ENCODE measurements at regions not wholly inside any gene's neighbourhood (a gene's known extent, or its start where the extent isn't known, plus 50 kb on each side); places are given as distances from the start of the nearest gene placed in this dataset.

GRCh38 chr2:207284556-207285472, 119.1 kb upstream of the KLF7 start:
- TF ChIP-seq, protein P1, sequence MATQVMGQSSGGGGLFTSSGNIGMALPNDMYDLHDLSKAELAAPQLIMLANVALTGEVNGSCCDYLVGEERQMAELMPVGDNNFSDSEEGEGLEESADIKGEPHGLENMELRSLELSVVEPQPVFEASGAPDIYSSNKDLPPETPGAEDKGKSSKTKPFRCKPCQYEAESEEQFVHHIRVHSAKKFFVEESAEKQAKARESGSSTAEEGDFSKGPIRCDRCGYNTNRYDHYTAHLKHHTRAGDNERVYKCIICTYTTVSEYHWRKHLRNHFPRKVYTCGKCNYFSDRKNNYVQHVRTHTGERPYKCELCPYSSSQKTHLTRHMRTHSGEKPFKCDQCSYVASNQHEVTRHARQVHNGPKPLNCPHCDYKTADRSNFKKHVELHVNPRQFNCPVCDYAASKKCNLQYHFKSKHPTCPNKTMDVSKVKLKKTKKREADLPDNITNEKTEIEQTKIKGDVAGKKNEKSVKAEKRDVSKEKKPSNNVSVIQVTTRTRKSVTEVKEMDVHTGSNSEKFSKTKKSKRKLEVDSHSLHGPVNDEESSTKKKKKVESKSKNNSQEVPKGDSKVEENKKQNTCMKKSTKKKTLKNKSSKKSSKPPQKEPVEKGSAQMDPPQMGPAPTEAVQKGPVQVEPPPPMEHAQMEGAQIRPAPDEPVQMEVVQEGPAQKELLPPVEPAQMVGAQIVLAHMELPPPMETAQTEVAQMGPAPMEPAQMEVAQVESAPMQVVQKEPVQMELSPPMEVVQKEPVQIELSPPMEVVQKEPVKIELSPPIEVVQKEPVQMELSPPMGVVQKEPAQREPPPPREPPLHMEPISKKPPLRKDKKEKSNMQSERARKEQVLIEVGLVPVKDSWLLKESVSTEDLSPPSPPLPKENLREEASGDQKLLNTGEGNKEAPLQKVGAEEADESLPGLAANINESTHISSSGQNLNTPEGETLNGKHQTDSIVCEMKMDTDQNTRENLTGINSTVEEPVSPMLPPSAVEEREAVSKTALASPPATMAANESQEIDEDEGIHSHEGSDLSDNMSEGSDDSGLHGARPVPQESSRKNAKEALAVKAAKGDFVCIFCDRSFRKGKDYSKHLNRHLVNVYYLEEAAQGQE (IDR thresholded peaks at IDR 0.05; ENCODE audit: insufficient read depth in 1 of 2, low read depth in 2 of 2, low read length in 2 of 2) = no peak
- no peak for TF ChIP-seq POLR2AphosphoS5 (IDR thresholded peaks at IDR 0.05; ENCODE audit: low read depth, low read length)
- TF ChIP-seq FOXP2 (optimal IDR thresholded peaks at IDR 0.05; ENCODE audit: borderline replicate concordance, extremely low read depth, extremely low read length, insufficient read depth) = no peak
- TF ChIP-seq TAF1 (IDR thresholded peaks at IDR 0.05; ENCODE audit: borderline replicate concordance, insufficient read depth, low read length) = no peak
- TF ChIP-seq SIN3A (IDR thresholded peaks at IDR 0.05; ENCODE audit: borderline replicate concordance, insufficient read depth, low read length) = no peak

DNA sequence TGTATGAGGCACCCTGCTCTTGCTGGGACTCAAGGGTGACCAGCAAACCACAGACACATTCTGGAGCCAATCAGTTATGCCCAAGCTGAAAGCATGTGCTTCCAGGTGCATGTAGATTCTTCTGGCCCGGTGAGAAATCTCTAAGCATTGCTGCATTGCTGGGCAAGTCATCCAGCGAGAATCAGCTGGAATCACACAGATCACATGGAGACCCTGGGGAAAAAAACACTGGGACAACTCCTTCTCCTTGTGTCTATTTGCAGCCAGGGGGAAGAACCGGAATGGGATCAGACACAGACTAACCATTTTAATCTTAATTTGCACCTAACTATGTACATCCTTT, 119.7 kb upstream of the KLF7 start:
- TF ChIP-seq, protein P1 (IDR thresholded peaks at IDR 0.05; ENCODE audit: insufficient read depth in 1 of 2, low read depth in 2 of 2, low read length in 2 of 2) = no peak
- 0 out of 2 replicates have a peak, but pooled peaks have one; percentile 41 for TF ChIP-seq SIN3A (IDR thresholded peaks at IDR 0.05; ENCODE audit: borderline replicate concordance, insufficient read depth, low read length)

DNA sequence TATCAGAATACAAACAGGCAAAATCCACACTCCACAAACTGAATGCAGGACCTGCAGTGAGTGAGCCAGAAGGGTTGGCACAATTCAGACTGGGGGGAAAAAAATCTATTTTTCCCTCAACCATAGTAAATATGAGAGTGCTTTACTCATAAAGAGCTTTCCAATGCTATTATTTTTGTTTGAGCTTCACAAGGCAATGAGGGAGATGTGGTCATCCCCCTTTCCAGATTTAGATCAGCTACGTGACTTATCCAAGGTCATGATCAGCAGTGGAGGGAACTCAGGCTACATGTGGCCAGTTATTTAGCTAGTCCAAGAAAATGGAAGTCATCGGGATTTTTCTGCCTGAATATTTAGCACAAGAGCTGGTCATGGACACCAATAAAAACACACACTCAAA, 120.4 kb upstream of the KLF7 start:
- TF ChIP-seq, protein P1 (IDR thresholded peaks at IDR 0.05; ENCODE audit: insufficient read depth in 1 of 2, low read depth in 2 of 2, low read length in 2 of 2) = no peak
- no peak for TF ChIP-seq POLR2AphosphoS5 (IDR thresholded peaks at IDR 0.05; ENCODE audit: low read depth, low read length)
- no peak for TF ChIP-seq SIN3A (IDR thresholded peaks at IDR 0.05; ENCODE audit: borderline replicate concordance, insufficient read depth, low read length)
- no peak for TF ChIP-seq TAF1 (IDR thresholded peaks at IDR 0.05; ENCODE audit: borderline replicate concordance, insufficient read depth, low read length)

DNA sequence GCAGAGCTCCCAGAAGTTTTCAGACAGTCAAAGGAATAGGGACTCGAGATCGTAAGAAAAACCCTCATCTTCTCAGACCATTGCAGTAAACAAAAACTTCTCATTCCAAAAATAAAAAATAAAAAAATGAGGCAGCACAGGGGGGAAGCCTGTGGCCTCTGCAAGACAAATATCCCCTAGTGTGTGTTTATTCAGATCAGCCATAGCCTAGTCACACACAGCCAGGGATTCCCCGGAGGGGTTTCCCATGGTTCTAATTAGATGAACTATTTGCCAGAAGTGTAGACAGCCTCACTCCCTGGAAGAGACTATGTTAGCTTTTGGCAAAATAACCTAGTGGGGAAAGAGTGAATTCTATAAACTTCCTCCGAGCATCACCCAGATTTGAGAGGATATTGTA, 122.9 kb upstream of the KLF7 start:
- TF ChIP-seq FOXP2 (optimal IDR thresholded peaks at IDR 0.05; ENCODE audit: borderline replicate concordance, extremely low read depth, extremely low read length, insufficient read depth) = no peak
- TF ChIP-seq TAF1 (IDR thresholded peaks at IDR 0.05; ENCODE audit: borderline replicate concordance, insufficient read depth, low read length) = no peak
- TF ChIP-seq SIN3A (IDR thresholded peaks at IDR 0.05; ENCODE audit: borderline replicate concordance, insufficient read depth, low read length) = no peak
- TF ChIP-seq, protein P1 (IDR thresholded peaks at IDR 0.05; ENCODE audit: insufficient read depth in 1 of 2, low read depth in 2 of 2, low read length in 2 of 2) = no peak
- TF ChIP-seq POLR2AphosphoS5 (IDR thresholded peaks at IDR 0.05; ENCODE audit: low read depth, low read length) = no peak
